Gastroesophageal sphincter (tissue), 2 donors: ENCODE measurements at regions not wholly inside any gene's neighbourhood (a gene's known extent, or its start where the extent isn't known, plus 50 kb on each side); places are given as distances from the start of the nearest gene placed in this dataset.

Source experiments
- EP300 ChIP-seq: sonication (generic); formaldehyde crosslinking; IDR thresholded peaks from one replicate; pipeline ENCODE4 v1.6.1; 2017; ENCODE audit warnings: antibody characterized with exemption, mild to moderate bottlenecking
- POLR2AphosphoS5 ChIP-seq: sonication (generic); formaldehyde crosslinking; IDR thresholded peaks from one replicate; pipeline ENCODE4 v1.6.1; 2017; ENCODE audit warnings: antibody characterized with exemption

- TF ChIP-seq EP300: no peak
- TF ChIP-seq POLR2AphosphoS5: no peak
Observed at GRCh38 chr1:121544500-121544899, 359.7 kb downstream of the SRGAP2C start.
